Karpas-422 (cell line): ENCODE measurements at regions not wholly inside any gene's neighbourhood (a gene's known extent, or its start where the extent isn't known, plus 50 kb on each side); places are given as distances from the start of the nearest gene placed in this dataset. TPM values are rescaled to one million over a fixed set of nuclear protein-coding genes. Genes with fewer than 3 reads are reported as not detected.

Experiments used
- DNase-seq: peaks from one replicate; pipeline ENCODE4 v3.0.0-alpha.2; 2015
- H2AFZ ChIP-seq: fragments of 200-600 bp; sonication (generic); 2 replicates; pipeline ENCODE4 v1.6.1; 2014; ENCODE audit warnings: antibody characterized with exemption, low read length, mixed read lengths
- H3K27ac ChIP-seq: fragments of 200-600 bp; sonication (generic); 2 replicates; pipeline ENCODE4 v1.5.1; 2014; ENCODE audit warnings: mild to moderate bottlenecking, low read length, moderate library complexity
- H3K27me3 ChIP-seq: fragments of 200-600 bp; sonication (generic); 2 replicates; pipeline ENCODE4 v1.6.1; 2014; ENCODE audit warnings: low read length, mixed read lengths
- H3K36me3 ChIP-seq: fragments of 200-600 bp; sonication (generic); 2 replicates; pipeline ENCODE4 v1.6.1; 2014; ENCODE audit warnings: low read length, mixed read lengths; ENCODE audit not compliant: insufficient read depth
- H3K4me1 ChIP-seq: fragments of 200-600 bp; sonication (generic); 2 replicates; pipeline ENCODE4 v1.6.1; 2014; ENCODE audit warnings: mild to moderate bottlenecking, low read length, mixed read lengths
- H3K4me2 ChIP-seq: fragments of 200-600 bp; sonication (generic); 2 replicates; pipeline ENCODE4 v1.6.1; 2014; ENCODE audit warnings: low read length, low read depth, mild to moderate bottlenecking; ENCODE audit not compliant: poor library complexity, severe bottlenecking
- H3K4me3 ChIP-seq: fragments of 200-600 bp; sonication (generic); 2 replicates; pipeline ENCODE4 v1.5.1; 2014; ENCODE audit warnings: mild to moderate bottlenecking, antibody characterized with exemption, low read length, mixed read lengths
- H3K79me2 ChIP-seq: fragments of 200-600 bp; sonication (generic); 2 replicates; pipeline ENCODE4 v1.6.1; 2014; ENCODE audit warnings: mild to moderate bottlenecking, low read length, mixed read lengths
- H3K9ac ChIP-seq: fragments of 200-600 bp; sonication (generic); 2 replicates; pipeline ENCODE4 v1.6.0; 2014; ENCODE audit warnings: low read length
- H3K9me2 ChIP-seq: fragments of 200-600 bp; sonication (generic), shearing (Covaris generic); replicated peaks from 2 replicates; pipeline ENCODE4 v1.6.0; 2014; ENCODE audit warnings: mild to moderate bottlenecking, low read length, moderate library complexity; ENCODE audit not compliant: insufficient read depth
- H3K9me3 ChIP-seq: fragments of 300-700, 200-600 bp; sonication (generic); 2 replicates; pipeline ENCODE4 v1.6.1; 2014; ENCODE audit warnings: low read length, mixed read lengths
- H4K20me1 ChIP-seq: fragments of 200-600 bp; sonication (generic); 2 replicates; pipeline ENCODE4 v1.6.1; 2014; ENCODE audit warnings: mild to moderate bottlenecking, antibody characterized with exemption, low read length, low read depth; ENCODE audit not compliant: insufficient read depth
- small RNA-seq: library from RNA; depleted of rRNA; stranded (forward); fragments of <200 nt; gene quantifications from one replicate; pipeline ENCODE3, GENCODE V24; 2014

DNA sequence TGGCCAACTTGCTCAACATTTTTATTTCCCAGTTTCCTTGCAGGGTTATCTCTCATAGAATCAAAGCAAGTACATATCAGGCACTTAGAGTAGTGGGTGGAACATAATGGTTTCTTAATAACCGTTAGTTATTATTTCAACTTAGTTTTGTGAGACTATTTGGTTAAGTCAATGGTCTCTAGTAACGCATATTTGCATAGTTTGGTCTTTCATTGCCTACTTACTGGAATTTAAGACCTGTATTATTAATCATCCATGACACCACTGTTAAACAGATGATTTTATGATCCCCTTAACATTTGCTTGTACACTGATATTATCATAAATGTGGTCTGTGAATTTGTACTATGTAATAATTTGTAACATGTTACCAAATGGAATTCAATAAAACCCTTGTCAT is 70.9 kb upstream of the SMIM31 start:
- Histone ChIP-seq H3K4me3 (no peak overlapping the region), H3K4me1 (no peaks in the 10 kb centered on the region), H3K79me2 (no peaks in the 10 kb centered on the region), H3K9me2 (no peaks in the 10 kb centered on the region), H3K27ac (no peak overlapping the region), H3K27me3 (no peaks in the 10 kb centered on the region; the same call in 1 of the 2 replicates), H2AFZ (no peak overlapping the region), H3K36me3 (no peaks in the 10 kb centered on the region), H3K9ac (no peak overlapping the region), H4K20me1 (no peaks in the 10 kb centered on the region), H3K4me2 (no peak overlapping the region), H3K9me3 (no peaks in the 10 kb centered on the region)
- DNase-seq = no peak

DNA sequence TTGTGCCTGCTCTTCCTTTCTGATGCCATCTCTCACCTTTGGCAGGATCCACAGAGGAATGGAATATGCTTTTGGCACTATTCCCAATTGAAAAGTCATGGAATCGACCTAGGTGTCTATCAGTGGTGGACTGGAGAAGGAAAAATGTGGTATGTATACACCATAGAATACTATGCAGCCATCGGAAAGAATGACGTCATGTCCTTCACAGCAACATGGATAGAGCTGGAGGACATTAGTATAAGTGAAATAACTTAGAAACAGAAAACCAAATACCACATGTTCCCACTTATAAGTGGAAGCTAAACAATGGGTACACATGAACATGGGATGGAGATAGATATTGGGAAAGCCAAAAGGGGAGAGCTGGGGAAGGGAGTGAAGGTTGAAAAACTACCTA is 58.3 kb upstream of the SMIM31 start:
- no peak for DNase-seq
- H2AFZ ChIP-seq = no peak overlapping the region
- H3K79me2 ChIP-seq = no peaks in the 10 kb centered on the region
- no peaks in the 10 kb centered on the region for H3K9me2 ChIP-seq
- H3K9me3 ChIP-seq = no peaks in the 10 kb centered on the region
- no peaks in the 10 kb centered on the region for H3K36me3 ChIP-seq
- H4K20me1 ChIP-seq = no peaks in the 10 kb centered on the region
- H3K27ac ChIP-seq = no peak overlapping the region
- H3K4me3 ChIP-seq = no peak overlapping the region
- H3K4me2 ChIP-seq = no peak overlapping the region
- H3K4me1 ChIP-seq = no peaks in the 10 kb centered on the region
- H3K27me3 ChIP-seq = no peaks in the 10 kb centered on the region
- H3K9ac ChIP-seq = no peak overlapping the region

DNA sequence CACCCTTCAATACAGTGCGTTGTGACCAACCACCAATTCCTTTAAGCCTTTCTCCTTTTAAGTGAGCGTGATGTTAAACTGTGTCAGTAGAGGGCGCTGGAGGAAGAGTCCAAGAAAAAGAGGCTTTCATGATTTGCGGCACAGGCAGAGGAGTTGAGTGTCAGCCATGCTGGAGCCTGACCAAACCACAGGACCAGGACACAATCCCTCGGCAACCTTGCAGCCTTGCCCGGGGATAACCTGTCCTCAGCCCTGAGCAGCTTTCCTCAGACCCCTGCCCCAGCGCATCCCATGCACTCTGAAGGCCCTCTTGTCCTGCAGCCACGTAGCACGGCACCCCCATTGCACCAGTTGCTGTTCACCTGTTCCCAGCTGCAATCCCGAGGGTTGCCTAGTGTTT is 53.5 kb upstream of the SMIM31 start:
- Histone ChIP-seq H4K20me1 (no peaks in the 10 kb centered on the region), H3K27me3 (no peaks in the 10 kb centered on the region), H2AFZ (no peak overlapping the region), H3K4me2 (no peak overlapping the region), H3K36me3 (no peaks in the 10 kb centered on the region), H3K9me3 (no peaks in the 10 kb centered on the region), H3K4me3 (no peak overlapping the region), H3K27ac (no peak overlapping the region), H3K79me2 (no peaks in the 10 kb centered on the region), H3K9me2 (no peaks in the 10 kb centered on the region), H3K9ac (no peak overlapping the region), H3K4me1 (no peaks in the 10 kb centered on the region)
- DNase-seq = peak; percentile 88

DNA sequence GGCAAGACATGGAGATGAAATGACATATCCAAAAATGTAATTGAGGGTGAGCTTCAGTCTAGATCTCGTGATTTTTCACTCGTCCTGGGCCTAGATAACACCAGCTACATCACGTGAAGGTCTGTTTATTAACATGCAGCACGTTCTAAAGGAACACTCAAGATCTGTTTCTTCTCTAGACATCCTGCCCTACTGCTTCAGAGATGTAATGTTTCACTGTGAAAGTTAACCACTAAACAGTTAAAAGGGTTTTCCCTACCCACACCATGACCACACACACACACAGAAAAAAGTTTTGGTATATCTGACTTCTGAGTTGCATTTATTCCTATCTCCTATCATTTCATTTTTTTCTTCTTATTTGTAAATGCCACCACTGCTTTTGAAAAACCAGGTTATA is 52.3 kb upstream of the SMIM31 start:
- Histone ChIP-seq H3K4me1 (no peaks in the 10 kb centered on the region), H3K27ac (no peak overlapping the region), H2AFZ (no peak overlapping the region), H4K20me1 (no peaks in the 10 kb centered on the region), H3K9me3 (no peaks in the 10 kb centered on the region), H3K27me3 (no peaks in the 10 kb centered on the region), H3K9me2 (no peaks in the 10 kb centered on the region), H3K79me2 (no peaks in the 10 kb centered on the region), H3K36me3 (no peaks in the 10 kb centered on the region), H3K4me2 (no peak overlapping the region), H3K9ac (no peak overlapping the region), H3K4me3 (no peak overlapping the region)
- no peak for DNase-seq

Small RNA genes in the stretch of these regions (small RNA-seq; reads per million reads assigned to genes)
- gene AC074198.2 (not detected), gene RNU6-284P (not detected)
